ENCODE measurements at regions not wholly inside any gene's neighbourhood (a gene's known extent, or its start where the extent isn't known, plus 50 kb on each side); places are given as distances from the start of the nearest gene placed in this dataset.

- TF ChIP-seq ZMAT4 (CRISPR knock-in tag; IDR thresholded peaks at IDR 0.05): no peak
- no peak for TF ChIP-seq NR2C2 (CRISPR knock-in tag; IDR thresholded peaks at IDR 0.05)
- no peak for TF ChIP-seq FOXP1 (CRISPR knock-in tag; IDR thresholded peaks at IDR 0.05; ENCODE audit: borderline replicate concordance)
- TF ChIP-seq E2F1 (CRISPR knock-in tag; IDR thresholded peaks at IDR 0.05): no peak
Measured at GRCh38 chr10:107553470-107553869, 389.0 kb upstream of the SORCS1 start (continued).

- no peak for ATAC-seq
- H3K4me3 Mint-ChIP-seq: no peak overlapping the region
- CTCF ChIA-PET: no interaction called here
Measured at GRCh38 chr10:107552963-107553362, 388.5 kb upstream of the SORCS1 start.

GRCh38 chr10:107548301-107548700 lies 383.8 kb upstream of the SORCS1 start:
- POLR2A ChIA-PET: no interaction called here
- CTCF ChIA-PET: interaction anchor here (0.8 kb wide), 1 partner anchor 12 kb away, joined by 3 read pairs; no protein-coding TSS in a partner anchor
- TF ChIP-seq ETV6 (CRISPR knock-in tag; IDR thresholded peaks at IDR 0.05): no peak
- no peak for TF ChIP-seq ATF1 (CRISPR knock-in tag; IDR thresholded peaks at IDR 0.05)
- no peak for TF ChIP-seq ZNF671 (CRISPR knock-in tag; IDR thresholded peaks at IDR 0.05)
- TF ChIP-seq FOXP1 (CRISPR knock-in tag; IDR thresholded peaks at IDR 0.05; ENCODE audit: borderline replicate concordance): no peak
- TF ChIP-seq TEAD1 (CRISPR knock-in tag; IDR thresholded peaks at IDR 0.05): no peak
- no peak for TF ChIP-seq CBFB (CRISPR knock-in tag; IDR thresholded peaks at IDR 0.05; ENCODE audit: low read depth)
- TF ChIP-seq MXD4 (CRISPR knock-in tag; IDR thresholded peaks at IDR 0.05; ENCODE audit: borderline replicate concordance): no peak
- TF ChIP-seq ARID4B (CRISPR knock-in tag; IDR thresholded peaks at IDR 0.05; ENCODE audit: borderline replicate concordance): no peak
- TF ChIP-seq ATF3 (CRISPR knock-in tag; conservative IDR thresholded peaks at IDR 0.05): no peak
- TF ChIP-seq NR1H2 (CRISPR knock-in tag; IDR thresholded peaks at IDR 0.05): no peak
- no peak for TF ChIP-seq ELF4 (CRISPR knock-in tag; IDR thresholded peaks at IDR 0.05; ENCODE audit: low read depth)
- TF ChIP-seq ZNF317 (CRISPR knock-in tag; IDR thresholded peaks at IDR 0.05; ENCODE audit: borderline replicate concordance, low read depth): no peak
- TF ChIP-seq NFYB (CRISPR knock-in tag; conservative IDR thresholded peaks at IDR 0.05; ENCODE audit: low read depth): no peak
- TF ChIP-seq CDX4 (CRISPR knock-in tag; IDR thresholded peaks at IDR 0.05; ENCODE audit: borderline replicate concordance): no peak
- TF ChIP-seq FOXP4 (CRISPR knock-in tag; IDR thresholded peaks at IDR 0.05): no peak
- TF ChIP-seq RELA (CRISPR knock-in tag; IDR thresholded peaks at IDR 0.05; ENCODE audit: borderline replicate concordance): no peak
- TF ChIP-seq STAT6 (CRISPR knock-in tag; conservative IDR thresholded peaks at IDR 0.05; ENCODE audit: low read depth): no peak
- TF ChIP-seq ZNF138 (CRISPR knock-in tag; conservative IDR thresholded peaks at IDR 0.05): no peak
- peaks cover 40% of the 10 kb centered on the region for H3K4me1 Mint-ChIP-seq
- H3K4me3 Mint-ChIP-seq: no peak overlapping the region; the same call in 1 of the 2 replicates
- ATAC-seq (peak; percentile 94), DNase-seq (ENCODE audit: low spot score) (peak; percentile 29)
- H3K36me3 Mint-ChIP-seq: peaks cover 15% of the 10 kb centered on the region
- peaks cover 21% of the 10 kb centered on the region for H3K9me3 Mint-ChIP-seq
- no peaks in the 10 kb centered on the region for H3K27me3 Mint-ChIP-seq (ENCODE audit: low read depth)
- H3K27ac Mint-ChIP-seq: peak overlapping the region; percentile 67

More at GRCh38 chr10:107552963-107553362, 388.5 kb upstream of the SORCS1 start:
- POLR2A ChIA-PET: no interaction called here
- Mint-ChIP-seq H3K27me3 (ENCODE audit: low read depth) (no peaks in the 10 kb centered on the region), H3K4me1 (peaks cover 16% of the 10 kb centered on the region), H3K36me3 (peaks cover 15% of the 10 kb centered on the region), H3K27ac (no peak overlapping the region), H3K9me3 (peaks cover 21% of the 10 kb centered on the region)
- DNase-seq (ENCODE audit: low spot score): no peak
- no peak for TF ChIP-seq SMAD3 (CRISPR knock-in tag; IDR thresholded peaks at IDR 0.05; ENCODE audit: borderline replicate concordance)
- no peak for TF ChIP-seq TEAD4 (CRISPR knock-in tag; IDR thresholded peaks at IDR 0.05)
- TF ChIP-seq FOXK1 (CRISPR knock-in tag; IDR thresholded peaks at IDR 0.05): no peak

Measured in WTC11 (cell line).